H1 (cell line): ENCODE measurements at regions not wholly inside any gene's neighbourhood (a gene's known extent, or its start where the extent isn't known, plus 50 kb on each side); places are given as distances from the start of the nearest gene placed in this dataset.

Experiments used
- CTCF ChIA-PET: fragments of 300-600 bp; sonication (Branson Sonifier 250); formaldehyde crosslinking; loops from one replicate; lab custom pipeline; 2021; ENCODE audit not compliant: partially characterized antibody; lab: Charles Lee
- POLR2A ChIA-PET: fragments of 300-600 bp; sonication (Branson Sonifier 250); formaldehyde crosslinking; loops from one replicate; lab custom pipeline; 2021; ENCODE audit warnings: inconsistent platforms; ENCODE audit not compliant: partially characterized antibody; lab: Charles Lee
- DNase-seq, 2 experiments: peaks; one replicate each; pipeline versions ENCODE4 v3.0.0 to v3.0.0-alpha.2; 2010 to 2022; ENCODE audit warnings: low spot score in 2 of 2, low read depth in 1 of 2, mixed read lengths in 1 of 2
- FAIRE-seq: peaks from 2 replicates; lab custom pipeline; 2011; peaks lifted over from hg19 to GRCh38; lab: Jason Lieb, UNC
- H2AFZ ChIP-seq: 2 replicates; pipeline ENCODE4 v1.8.1; 2012; ENCODE audit warnings: low read length, inconsistent platforms
- H2AK5ac ChIP-seq: 2 replicates; pipeline ENCODE4 v1.6.1; 2013; ENCODE audit warnings: low read depth, low read length
- H2BK120ac ChIP-seq: replicated peaks from 2 replicates; pipeline ENCODE3; 2013; ENCODE audit warnings: low read depth, low read length, inconsistent platforms
- H2BK12ac ChIP-seq: 2 replicates; pipeline ENCODE4 v1.6.1; 2013; ENCODE audit warnings: low read depth, low read length
- H2BK15ac ChIP-seq: 2 replicates; pipeline ENCODE4 v1.6.1; 2013; ENCODE audit warnings: low read length
- H2BK20ac ChIP-seq: 2 replicates; pipeline ENCODE4 v1.6.1; 2013; ENCODE audit warnings: low read length
- H2BK5ac ChIP-seq: 2 replicates; pipeline ENCODE4 v1.6.1; 2013; ENCODE audit warnings: low read depth, low read length
- H3K14ac ChIP-seq: 2 replicates; pipeline ENCODE4 v1.6.1; 2013; ENCODE audit warnings: inconsistent platforms; ENCODE audit not compliant: insufficient read length
- H3K18ac ChIP-seq: 2 replicates; pipeline ENCODE4 v1.6.1; 2013; ENCODE audit warnings: low read length; ENCODE audit errors: extremely low read depth
- H3K23ac ChIP-seq: 2 replicates; pipeline ENCODE4 v1.6.1; 2013; ENCODE audit warnings: inconsistent platforms; ENCODE audit not compliant: insufficient read length
- H3K23me2 ChIP-seq: 2 replicates; pipeline ENCODE4 v1.6.1; 2013; ENCODE audit warnings: low read depth, low read length
- H3K27ac ChIP-seq: 2 replicates; pipeline ENCODE4 v1.6.1; 2011; ENCODE audit warnings: low read depth, low read length, inconsistent platforms
- H3K27me3 ChIP-seq, 4 experiments: replicated peaks in 1 of 4; 1 replicate in 1 of 4; 2 replicates in 3 of 4; pipeline versions ENCODE4 v1.6.1 to v1.8.1; 2011 to 2013; ENCODE audit warnings: low read length in 3 of 4, mild to moderate bottlenecking in 3 of 4, inconsistent platforms in 2 of 4, mixed read lengths in 2 of 4, moderate library complexity in 1 of 4; ENCODE audit not compliant: control insufficient read depth in 3 of 4, insufficient read depth in 3 of 4; ENCODE audit errors: extremely low read depth in 1 of 4
- H3K36me3 ChIP-seq, 4 experiments: 2 replicates each; pipeline versions ENCODE4 v1.6.1 to v1.8.1; 2011 to 2013; ENCODE audit warnings: mild to moderate bottlenecking in 4 of 4, low read length in 3 of 4, moderate library complexity in 2 of 4, control low read depth in 1 of 4, inconsistent platforms in 1 of 4; ENCODE audit not compliant: insufficient read depth in 4 of 4, control insufficient read depth in 2 of 4
- H3K4ac ChIP-seq: replicated peaks from 2 replicates; pipeline ENCODE3; 2013; ENCODE audit warnings: low read length, low read depth, mixed read lengths, inconsistent platforms; ENCODE audit not compliant: insufficient read length
- H3K4me1 ChIP-seq, 4 experiments: replicated peaks in 1 of 4; 1 replicate in 1 of 4; 2 replicates in 3 of 4; pipeline versions ENCODE4 v1.6.1 to v1.8.1; 2011 to 2013; ENCODE audit warnings: low read length in 3 of 4, inconsistent platforms in 2 of 4, mixed read lengths in 1 of 4; ENCODE audit not compliant: insufficient read depth in 4 of 4, control insufficient read depth in 3 of 4
- H3K4me2 ChIP-seq, 2 experiments: 2 replicates each; pipeline versions ENCODE4 v1.6.1 to v1.8.1; 2011 to 2013; ENCODE audit warnings: low read depth in 2 of 2, low read length in 2 of 2, control low read depth in 1 of 2, inconsistent platforms in 1 of 2, mild to moderate bottlenecking in 1 of 2; ENCODE audit not compliant: insufficient read depth in 1 of 2
- H3K4me3 ChIP-seq, 4 experiments: fragments of 200-600, 300-600 bp in 1 of 4; sonication (generic), shearing (Covaris generic), sonication (Bioruptor Twin) in 1 of 4; 2 replicates each; pipeline versions ENCODE4 v1.5.1 to v1.8.1; 2011 to 2016; ENCODE audit warnings: low read length in 4 of 4, low read depth in 3 of 4, control low read depth in 2 of 4, inconsistent platforms in 2 of 4, mild to moderate bottlenecking in 2 of 4, mixed read lengths in 1 of 4, moderate library complexity in 1 of 4; ENCODE audit not compliant: insufficient read depth in 2 of 4; ENCODE audit errors: extremely low read depth in 1 of 4
- H3K56ac ChIP-seq: replicated peaks from 2 replicates; pipeline ENCODE3; 2013; ENCODE audit warnings: low read depth, mild to moderate bottlenecking, mixed read lengths, low read length, inconsistent platforms; ENCODE audit not compliant: insufficient read length
- H3K79me1 ChIP-seq: 2 replicates; pipeline ENCODE4 v1.6.1; 2013; ENCODE audit warnings: low read depth, low read length, control low read depth
- H3K79me2 ChIP-seq, 2 experiments: 2 replicates each; pipeline versions ENCODE4 v1.6.1 to v1.8.1; 2012 to 2013; ENCODE audit warnings: low read length in 2 of 2, mild to moderate bottlenecking in 2 of 2, inconsistent platforms in 1 of 2; ENCODE audit not compliant: insufficient read depth in 2 of 2, control insufficient read depth in 1 of 2
- H3K9ac ChIP-seq, 4 experiments: replicated peaks in 1 of 4; 1 replicate in 1 of 4; 2 replicates in 3 of 4; pipeline versions ENCODE4 v1.6.1 to v1.8.1; 2011 to 2013; ENCODE audit warnings: low read depth in 3 of 4, low read length in 3 of 4, control low read depth in 2 of 4, mild to moderate bottlenecking in 2 of 4, moderate library complexity in 2 of 4, inconsistent platforms in 1 of 4; ENCODE audit errors: extremely low read depth in 1 of 4
- H3K9me3 ChIP-seq, 2 experiments: 2 replicates each; pipeline versions ENCODE4 v1.6.1 to v1.8.1; 2012 to 2013; ENCODE audit warnings: mild to moderate bottlenecking in 2 of 2, moderate library complexity in 2 of 2, control low read depth in 1 of 2, inconsistent platforms in 1 of 2, low read depth in 1 of 2, low read length in 1 of 2, mixed read lengths in 1 of 2; ENCODE audit not compliant: insufficient read depth in 2 of 2
- H4K20me1 ChIP-seq, 2 experiments: replicated peaks in 1 of 2; 2 replicates each; pipeline versions ENCODE3 to v1.8.1; 2011 to 2013; ENCODE audit warnings: inconsistent platforms in 2 of 2, low read length in 2 of 2, mild to moderate bottlenecking in 1 of 2; ENCODE audit not compliant: insufficient read depth in 2 of 2, control insufficient read depth in 1 of 2
- H4K5ac ChIP-seq: 2 replicates; pipeline ENCODE4 v1.6.1; 2013; ENCODE audit warnings: low read length, low read depth, mixed read lengths, inconsistent platforms; ENCODE audit not compliant: insufficient read length
- H4K8ac ChIP-seq: 2 replicates; pipeline ENCODE4 v1.8.0; 2013; ENCODE audit warnings: mild to moderate bottlenecking, moderate library complexity, low read length, inconsistent platforms; ENCODE audit not compliant: insufficient read depth; ENCODE audit errors: extremely low read depth
- H4K91ac ChIP-seq: replicated peaks from 2 replicates; pipeline ENCODE3; 2013; ENCODE audit warnings: low read length, mixed read lengths, inconsistent platforms; ENCODE audit not compliant: insufficient read length
- JUND ChIP-seq: IDR thresholded peaks from 2 replicates; pipeline ENCODE4 v1.6.1; 2011; ENCODE audit warnings: mild to moderate bottlenecking, improper control_type of control experiment, low read length
- PHF8 ChIP-seq: fragments of 200-600 bp; sonication (generic); conservative IDR thresholded peaks from 2 replicates; pipeline ENCODE4 v1.7.1; 2012; ENCODE audit warnings: low read depth, mild to moderate bottlenecking, inconsistent platforms, low read length, moderate library complexity
- RNF2 ChIP-seq: fragments of 200-900, 300-1000 bp; sonication (generic); IDR thresholded peaks from 2 replicates; pipeline ENCODE4 v1.7.1; 2016; ENCODE audit warnings: borderline replicate concordance, low read depth, mild to moderate bottlenecking, antibody characterized with exemption, low read length; ENCODE audit not compliant: poor library complexity, severe bottlenecking; ENCODE audit errors: missing control alignments
- whole genome bisulfite sequencing, 2 experiments: shearing (Covaris generic) in 1 of 2; methylation state at CpG; one replicate each; pipeline versions ENCODE4 v1.1.6 to v1.1.7; 2013 to 2015; ENCODE audit warnings: low lambda C conversion rate in 2 of 2, mixed read lengths in 2 of 2, inconsistent platforms in 1 of 2, low coverage in 1 of 2, missing lambda C conversion rate in 1 of 2; ENCODE audit not compliant: insufficient replicate concordance in 2 of 2, insufficient coverage in 1 of 2, insufficient read length in 1 of 2; ENCODE audit errors: extremely low coverage in 1 of 2, missing lambda C conversion rate in 1 of 2; 5-methylcytosine and 5-hydroxymethylcytosine counted together

- Histone ChIP-seq H3K4me1 (no peaks in the 10 kb centered on the region), H3K23me2 (no peaks in the 10 kb centered on the region), H4K20me1 (no peaks in the 10 kb centered on the region), H2AFZ (no peak overlapping the region), H3K23ac (no peak overlapping the region), H3K4me3 (no peak overlapping the region), H3K9me3 (no peaks in the 10 kb centered on the region), H3K14ac (no peak overlapping the region), H4K5ac (no peak overlapping the region), H3K27me3 (no peaks in the 10 kb centered on the region), H2BK5ac (no peak overlapping the region), H3K18ac (no peak overlapping the region), H2BK15ac (no peak overlapping the region), H3K79me2 (no peaks in the 10 kb centered on the region), H3K56ac (no peak overlapping the region), H3K4ac (no peak overlapping the region), H2AK5ac (no peak overlapping the region), H2BK120ac (no peak overlapping the region), H3K36me3 (no peaks in the 10 kb centered on the region), H4K8ac (no peak overlapping the region), H3K79me1 (no peaks in the 10 kb centered on the region), H4K91ac (no peak overlapping the region), H3K4me2 (no peak overlapping the region), H2BK20ac (no peak overlapping the region), H3K9ac (no peak overlapping the region), H2BK12ac (no peak overlapping the region), H3K27ac (no peak overlapping the region)
- CTCF ChIA-PET, result no interaction called here
- POLR2A ChIA-PET, result no interaction called here
- WGBS, 2 experiments, result 88% methylated on average over 2 of the region's 2 CpGs; no CpG with 5 or more reads in 1 of the 2 experiments
- TF ChIP-seq JUND, result no peak
- no peak for TF ChIP-seq RNF2
- no peak for TF ChIP-seq PHF8
- DNase-seq (no peak), FAIRE-seq (no peak)
Observed at GRCh38 chr18:22844628-22845027, 88.5 kb upstream of the RBBP8 start.
